ENCODE measurements at regions not wholly inside any gene's neighbourhood (a gene's known extent, or its start where the extent isn't known, plus 50 kb on each side); places are given as distances from the start of the nearest gene placed in this dataset.

DNA sequence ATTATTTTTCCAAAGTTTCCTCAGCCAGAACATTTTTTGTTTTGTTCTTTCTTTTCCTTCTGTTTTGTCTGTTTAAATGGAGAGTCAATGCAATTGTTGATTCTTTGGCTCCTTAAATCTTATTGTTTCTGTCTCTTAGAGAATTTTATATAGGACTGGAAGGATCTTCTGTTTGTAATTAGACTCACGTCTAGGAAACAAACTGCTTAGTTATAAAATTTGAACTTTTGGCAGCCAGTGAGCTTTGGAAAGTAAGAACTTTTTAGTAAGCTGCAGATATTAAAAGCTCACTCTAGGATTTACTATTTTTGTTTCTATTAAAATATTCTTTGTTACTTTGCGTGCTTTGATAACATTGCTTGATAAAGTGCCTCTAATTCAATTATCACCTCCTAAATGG is 109.8 kb upstream of the HNRNPU start:
- TF ChIP-seq POLR2AphosphoS5 (IDR thresholded peaks at IDR 0.05; ENCODE audit: low read depth, low read length) = no peak
- TF ChIP-seq, protein P1, sequence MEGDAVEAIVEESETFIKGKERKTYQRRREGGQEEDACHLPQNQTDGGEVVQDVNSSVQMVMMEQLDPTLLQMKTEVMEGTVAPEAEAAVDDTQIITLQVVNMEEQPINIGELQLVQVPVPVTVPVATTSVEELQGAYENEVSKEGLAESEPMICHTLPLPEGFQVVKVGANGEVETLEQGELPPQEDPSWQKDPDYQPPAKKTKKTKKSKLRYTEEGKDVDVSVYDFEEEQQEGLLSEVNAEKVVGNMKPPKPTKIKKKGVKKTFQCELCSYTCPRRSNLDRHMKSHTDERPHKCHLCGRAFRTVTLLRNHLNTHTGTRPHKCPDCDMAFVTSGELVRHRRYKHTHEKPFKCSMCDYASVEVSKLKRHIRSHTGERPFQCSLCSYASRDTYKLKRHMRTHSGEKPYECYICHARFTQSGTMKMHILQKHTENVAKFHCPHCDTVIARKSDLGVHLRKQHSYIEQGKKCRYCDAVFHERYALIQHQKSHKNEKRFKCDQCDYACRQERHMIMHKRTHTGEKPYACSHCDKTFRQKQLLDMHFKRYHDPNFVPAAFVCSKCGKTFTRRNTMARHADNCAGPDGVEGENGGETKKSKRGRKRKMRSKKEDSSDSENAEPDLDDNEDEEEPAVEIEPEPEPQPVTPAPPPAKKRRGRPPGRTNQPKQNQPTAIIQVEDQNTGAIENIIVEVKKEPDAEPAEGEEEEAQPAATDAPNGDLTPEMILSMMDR (IDR thresholded peaks at IDR 0.05) = no peak
- TF ChIP-seq, protein P2, sequence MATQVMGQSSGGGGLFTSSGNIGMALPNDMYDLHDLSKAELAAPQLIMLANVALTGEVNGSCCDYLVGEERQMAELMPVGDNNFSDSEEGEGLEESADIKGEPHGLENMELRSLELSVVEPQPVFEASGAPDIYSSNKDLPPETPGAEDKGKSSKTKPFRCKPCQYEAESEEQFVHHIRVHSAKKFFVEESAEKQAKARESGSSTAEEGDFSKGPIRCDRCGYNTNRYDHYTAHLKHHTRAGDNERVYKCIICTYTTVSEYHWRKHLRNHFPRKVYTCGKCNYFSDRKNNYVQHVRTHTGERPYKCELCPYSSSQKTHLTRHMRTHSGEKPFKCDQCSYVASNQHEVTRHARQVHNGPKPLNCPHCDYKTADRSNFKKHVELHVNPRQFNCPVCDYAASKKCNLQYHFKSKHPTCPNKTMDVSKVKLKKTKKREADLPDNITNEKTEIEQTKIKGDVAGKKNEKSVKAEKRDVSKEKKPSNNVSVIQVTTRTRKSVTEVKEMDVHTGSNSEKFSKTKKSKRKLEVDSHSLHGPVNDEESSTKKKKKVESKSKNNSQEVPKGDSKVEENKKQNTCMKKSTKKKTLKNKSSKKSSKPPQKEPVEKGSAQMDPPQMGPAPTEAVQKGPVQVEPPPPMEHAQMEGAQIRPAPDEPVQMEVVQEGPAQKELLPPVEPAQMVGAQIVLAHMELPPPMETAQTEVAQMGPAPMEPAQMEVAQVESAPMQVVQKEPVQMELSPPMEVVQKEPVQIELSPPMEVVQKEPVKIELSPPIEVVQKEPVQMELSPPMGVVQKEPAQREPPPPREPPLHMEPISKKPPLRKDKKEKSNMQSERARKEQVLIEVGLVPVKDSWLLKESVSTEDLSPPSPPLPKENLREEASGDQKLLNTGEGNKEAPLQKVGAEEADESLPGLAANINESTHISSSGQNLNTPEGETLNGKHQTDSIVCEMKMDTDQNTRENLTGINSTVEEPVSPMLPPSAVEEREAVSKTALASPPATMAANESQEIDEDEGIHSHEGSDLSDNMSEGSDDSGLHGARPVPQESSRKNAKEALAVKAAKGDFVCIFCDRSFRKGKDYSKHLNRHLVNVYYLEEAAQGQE (IDR thresholded peaks at IDR 0.05; ENCODE audit: insufficient read depth in 1 of 2, low read depth in 2 of 2, low read length in 1 of 2) = no peak
- no peak for TF ChIP-seq SIN3A (IDR thresholded peaks at IDR 0.05; ENCODE audit: borderline replicate concordance, insufficient read depth, low read depth, low read length)
- no peak for TF ChIP-seq TCF7L2 (IDR thresholded peaks at IDR 0.05; ENCODE audit: low read depth, low read length)
